ENCODE measurements at regions not wholly inside any gene's neighbourhood (a gene's known extent, or its start where the extent isn't known, plus 50 kb on each side); places are given as distances from the start of the nearest gene placed in this dataset.

DNA sequence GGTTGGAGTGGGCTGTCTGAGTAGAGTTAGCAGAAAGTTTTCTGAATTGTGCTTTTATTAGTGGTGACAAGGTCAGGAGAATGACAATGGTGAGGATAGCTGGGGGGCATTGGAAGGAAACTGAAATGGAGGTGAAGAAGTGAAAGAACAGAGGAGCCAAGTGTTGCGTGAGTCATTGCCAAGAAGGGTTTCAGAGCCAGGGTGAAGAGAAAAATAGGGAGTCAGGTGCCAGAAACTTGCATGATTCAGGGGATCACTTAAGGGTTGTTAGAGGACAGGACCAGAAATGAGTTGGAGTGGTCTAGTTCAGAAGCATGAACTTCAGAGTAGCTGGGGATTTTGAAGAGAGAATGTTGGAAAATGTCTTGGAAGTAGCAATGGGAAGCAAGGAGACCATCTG lies 86.0 kb upstream of the GALNT15 start:
- Histone ChIP-seq H3K9me3 (ENCODE audit: control insufficient read depth, low read depth, low read length) (no peaks in the 10 kb centered on the region), H3K27ac (ENCODE audit: insufficient read length, low read depth, low read length) (no peak overlapping the region), H4K91ac (ENCODE audit: insufficient read length, low read depth, low read length) (no peak overlapping the region), H3K27me3 (ENCODE audit: insufficient read depth, low read length) (no peaks in the 10 kb centered on the region), H3K4ac (ENCODE audit: low read depth, low read length) (no peak overlapping the region), H3K9ac (ENCODE audit: extremely low read depth, insufficient read length, low read length) (no peak overlapping the region), H2BK12ac (ENCODE audit: insufficient read length, low read depth, low read length) (no peak overlapping the region), H2BK20ac (ENCODE audit: low read depth, low read length, poor library complexity, severe bottlenecking) (no peak overlapping the region), H2AK5ac (ENCODE audit: insufficient read length, low read length) (no peak overlapping the region), H4K5ac (ENCODE audit: insufficient read length, low read depth, low read length) (no peak overlapping the region), H3K23ac (ENCODE audit: insufficient read length, low read depth, low read length) (no peak overlapping the region), H3T11ph (ENCODE audit: low read length) (no peak overlapping the region), H4K8ac (replicated peaks; ENCODE audit: insufficient read length, low read depth, low read length) (no peak overlapping the region), H2BK120ac (ENCODE audit: low read depth, low read length, poor library complexity, severe bottlenecking) (no peak overlapping the region), H2BK15ac (ENCODE audit: low read depth, low read length) (no peak overlapping the region), H3K56ac (ENCODE audit: insufficient read length, low read depth, low read length) (no peak overlapping the region), H4K20me1 (ENCODE audit: control insufficient read depth, insufficient read depth, insufficient read length) (no peaks in the 10 kb centered on the region), H3K79me1 (ENCODE audit: insufficient read depth, low read depth, low read length, poor library complexity, severe bottlenecking) (no peaks in the 10 kb centered on the region), H3K18ac (ENCODE audit: insufficient read length, low read depth, low read length) (no peak overlapping the region), H3K4me1 (ENCODE audit: insufficient read depth, low read length) (no peaks in the 10 kb centered on the region), H2AFZ (ENCODE audit: low read length) (no peak overlapping the region), H3K79me2 (ENCODE audit: insufficient read depth, low read length) (no peaks in the 10 kb centered on the region), H3K4me2 (ENCODE audit: insufficient read depth, insufficient read length, low read length) (no peak overlapping the region), H3K23me2 (ENCODE audit: insufficient read length, low read depth, low read length, poor library complexity, severe bottlenecking) (peaks cover 2% of the 10 kb centered on the region), H3K14ac (ENCODE audit: insufficient read depth, low read length) (no peak overlapping the region), H2BK5ac (ENCODE audit: insufficient read length, low read length) (no peak overlapping the region)
- H3K27me3 Mint-ChIP-seq (ENCODE audit: low read depth): peaks cover 2% of the 10 kb centered on the region
- WGBS (ENCODE audit: extremely low coverage, insufficient read length, low lambda C conversion rate): no CpG with 5 or more reads among the region's 1 CpG
- TF ChIP-seq, protein P1, sequence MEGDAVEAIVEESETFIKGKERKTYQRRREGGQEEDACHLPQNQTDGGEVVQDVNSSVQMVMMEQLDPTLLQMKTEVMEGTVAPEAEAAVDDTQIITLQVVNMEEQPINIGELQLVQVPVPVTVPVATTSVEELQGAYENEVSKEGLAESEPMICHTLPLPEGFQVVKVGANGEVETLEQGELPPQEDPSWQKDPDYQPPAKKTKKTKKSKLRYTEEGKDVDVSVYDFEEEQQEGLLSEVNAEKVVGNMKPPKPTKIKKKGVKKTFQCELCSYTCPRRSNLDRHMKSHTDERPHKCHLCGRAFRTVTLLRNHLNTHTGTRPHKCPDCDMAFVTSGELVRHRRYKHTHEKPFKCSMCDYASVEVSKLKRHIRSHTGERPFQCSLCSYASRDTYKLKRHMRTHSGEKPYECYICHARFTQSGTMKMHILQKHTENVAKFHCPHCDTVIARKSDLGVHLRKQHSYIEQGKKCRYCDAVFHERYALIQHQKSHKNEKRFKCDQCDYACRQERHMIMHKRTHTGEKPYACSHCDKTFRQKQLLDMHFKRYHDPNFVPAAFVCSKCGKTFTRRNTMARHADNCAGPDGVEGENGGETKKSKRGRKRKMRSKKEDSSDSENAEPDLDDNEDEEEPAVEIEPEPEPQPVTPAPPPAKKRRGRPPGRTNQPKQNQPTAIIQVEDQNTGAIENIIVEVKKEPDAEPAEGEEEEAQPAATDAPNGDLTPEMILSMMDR (conservative IDR thresholded peaks at IDR 0.05): no peak
- H3K4me1 Mint-ChIP-seq: no peaks in the 10 kb centered on the region
- H3K9me3 Mint-ChIP-seq: peaks cover 3 to 11% of the 10 kb centered on the region in 2 experiments; a peak in 4 of 5 replicates
- 0 out of 7 replicates have a peak, but pooled peaks cover 0 to 1% (median 0%) of the 10 kb centered on the region in 3 experiments for H3K36me3 Mint-ChIP-seq (ENCODE audit: insufficient read depth in 1 of 3, low read depth in 3 of 3)
- H3K27ac Mint-ChIP-seq: no peak overlapping the region
- no peak overlapping the region for H3K4me3 Mint-ChIP-seq
- no peak for DNase-seq
